IPS-15b (cell line): ENCODE measurements at regions not wholly inside any gene's neighbourhood (a gene's known extent, or its start where the extent isn't known, plus 50 kb on each side); places are given as distances from the start of the nearest gene placed in this dataset.

ENCODE experiments used
- H3K27me3 ChIP-seq: one replicate; pipeline ENCODE4 v1.6.1; 2013; ENCODE audit warnings: low read length; ENCODE audit not compliant: control insufficient read depth, insufficient read depth
- H3K36me3 ChIP-seq: one replicate; pipeline ENCODE4 v1.6.1; 2013; ENCODE audit warnings: low read length; ENCODE audit not compliant: control insufficient read depth, insufficient read depth
- H3K4me1 ChIP-seq: one replicate; pipeline ENCODE4 v1.6.1; 2013; ENCODE audit warnings: mild to moderate bottlenecking, low read length; ENCODE audit not compliant: control insufficient read depth, insufficient read depth
- H3K4me3 ChIP-seq: one replicate; pipeline ENCODE4 v1.5.1; 2013; ENCODE audit warnings: low read depth, low read length
- H3K9ac ChIP-seq: one replicate; pipeline ENCODE4 v1.6.1; 2013; ENCODE audit warnings: low read depth, mild to moderate bottlenecking, low read length
- H3K9me3 ChIP-seq: one replicate; pipeline ENCODE4 v1.6.1; 2013; ENCODE audit warnings: mild to moderate bottlenecking, low read length; ENCODE audit not compliant: control insufficient read depth, insufficient read depth

DNA sequence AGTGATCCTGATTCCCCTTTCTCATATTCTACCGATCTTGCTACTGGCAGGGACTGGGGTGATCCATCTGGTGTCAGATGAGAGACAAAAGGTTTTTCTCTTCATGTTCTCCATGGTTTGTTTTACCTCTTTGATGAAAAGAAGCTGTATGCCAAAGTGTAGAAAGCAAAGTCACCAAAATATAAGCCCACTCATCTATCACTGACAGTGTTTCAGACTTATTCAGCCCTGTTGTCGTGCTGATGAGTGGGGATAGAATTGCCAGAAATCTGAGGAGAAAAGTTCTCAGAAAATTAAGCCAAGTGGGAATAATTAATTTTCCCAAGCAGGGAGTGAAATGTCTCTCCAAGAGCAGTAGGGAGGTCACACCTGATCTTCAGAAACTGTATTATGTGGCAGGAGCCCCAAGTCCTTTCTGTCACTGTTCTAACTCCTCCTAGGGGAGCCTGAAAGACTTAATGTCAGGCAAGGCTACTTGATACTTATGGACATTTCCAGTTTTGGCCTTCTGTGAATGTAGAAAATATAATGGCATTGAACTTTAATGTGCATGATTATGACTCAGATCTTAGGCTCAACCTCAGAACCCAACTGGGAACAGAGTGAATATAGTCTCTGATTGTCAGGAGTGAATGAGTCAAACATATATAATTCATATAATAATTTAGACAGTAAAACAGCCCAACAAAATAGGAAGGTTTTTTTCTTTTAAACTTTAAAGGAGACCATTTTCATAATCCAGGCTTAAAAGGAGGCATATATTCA, 298.1 kb downstream of the ANKRD50 start:
- H3K9ac ChIP-seq = no peak overlapping the region

DNA sequence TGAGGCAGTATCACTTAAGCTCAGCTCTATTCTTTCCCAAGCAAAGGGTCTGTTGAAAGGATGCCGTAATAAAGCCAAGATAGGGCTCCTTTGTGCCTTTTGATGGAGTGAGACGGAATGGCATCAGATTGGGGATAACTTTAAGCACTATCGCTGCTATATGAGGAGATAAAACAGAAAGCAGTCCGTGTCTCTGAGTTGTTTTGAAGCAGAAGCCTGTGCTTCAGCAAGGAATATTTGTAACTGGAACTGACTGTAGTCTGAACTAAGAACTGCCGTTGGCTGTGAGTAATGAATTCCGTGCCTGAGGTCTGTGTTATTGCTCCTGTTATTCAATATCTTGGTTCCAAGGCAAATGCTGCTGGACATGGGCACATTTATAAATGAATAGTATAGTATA, 297.4 kb downstream of the ANKRD50 start:
- H3K9ac ChIP-seq = no peak overlapping the region

More for the DNA sequence above, 298.1 kb downstream of the ANKRD50 start:
- no peaks in the 10 kb centered on the region for H3K27me3 ChIP-seq
- H3K9me3 ChIP-seq = no peaks in the 10 kb centered on the region
- no peaks in the 10 kb centered on the region for H3K4me1 ChIP-seq
- no peaks in the 10 kb centered on the region for H3K36me3 ChIP-seq
- no peak overlapping the region for H3K4me3 ChIP-seq

DNA sequence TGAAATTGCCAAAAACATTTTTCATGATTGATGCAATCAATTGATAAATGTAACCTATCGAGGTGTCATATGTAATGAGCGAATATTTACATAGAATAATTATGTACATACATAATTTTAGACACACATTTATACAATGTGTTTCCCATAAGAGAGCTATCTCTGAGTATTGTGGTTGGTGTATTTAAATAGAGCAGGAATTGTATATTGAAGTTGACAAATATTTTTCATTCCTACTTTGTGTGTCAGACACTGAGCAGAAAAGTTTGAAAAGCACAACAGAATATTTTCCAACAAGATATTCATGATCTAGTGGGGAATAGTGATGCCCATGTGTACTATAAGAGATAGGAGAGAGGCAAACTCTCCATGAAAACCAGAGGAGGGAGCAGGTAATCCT, 295.2 kb downstream of the ANKRD50 start:
- H3K36me3 ChIP-seq = no peaks in the 10 kb centered on the region
- H3K9me3 ChIP-seq = no peaks in the 10 kb centered on the region
- H3K27me3 ChIP-seq = no peaks in the 10 kb centered on the region

More for the DNA sequence above, 297.4 kb downstream of the ANKRD50 start:
- Histone ChIP-seq H3K4me1 (no peaks in the 10 kb centered on the region), H3K27me3 (no peaks in the 10 kb centered on the region), H3K4me3 (no peak overlapping the region), H3K9me3 (no peaks in the 10 kb centered on the region), H3K36me3 (no peaks in the 10 kb centered on the region)

DNA sequence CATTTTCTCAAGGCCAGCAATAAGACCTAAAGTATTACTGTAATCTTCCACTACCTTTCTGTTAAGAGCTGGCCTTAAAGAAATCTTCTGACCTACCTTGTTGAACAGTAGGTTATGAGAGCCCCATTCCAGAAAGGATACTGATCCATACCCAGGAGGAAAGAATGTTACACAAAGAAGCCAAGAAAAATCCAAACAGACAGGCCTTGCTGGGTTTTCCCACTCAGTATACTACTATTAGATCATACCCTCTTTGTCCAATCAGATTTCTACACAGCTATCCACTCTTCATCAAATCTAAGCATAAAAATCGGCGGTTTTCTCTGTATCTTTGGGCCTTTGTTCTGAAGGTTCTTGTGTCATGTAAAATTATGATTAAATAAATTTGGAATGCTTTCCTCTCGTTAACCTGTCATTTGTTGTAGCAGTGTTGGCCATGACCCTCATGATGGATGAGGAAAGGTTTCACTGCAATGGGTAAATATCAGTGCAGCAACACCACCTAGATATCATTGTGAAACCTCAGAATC, 292.3 kb downstream of the ANKRD50 start:
- no peaks in the 10 kb centered on the region for H3K4me1 ChIP-seq
- H3K36me3 ChIP-seq = no peaks in the 10 kb centered on the region
- H3K9ac ChIP-seq = no peak overlapping the region
- H3K27me3 ChIP-seq = no peaks in the 10 kb centered on the region
- no peaks in the 10 kb centered on the region for H3K9me3 ChIP-seq
- no peak overlapping the region for H3K4me3 ChIP-seq

More for the DNA sequence above, 295.2 kb downstream of the ANKRD50 start:
- Histone ChIP-seq H3K4me1 (no peaks in the 10 kb centered on the region), H3K4me3 (no peak overlapping the region), H3K9ac (no peak overlapping the region)

DNA sequence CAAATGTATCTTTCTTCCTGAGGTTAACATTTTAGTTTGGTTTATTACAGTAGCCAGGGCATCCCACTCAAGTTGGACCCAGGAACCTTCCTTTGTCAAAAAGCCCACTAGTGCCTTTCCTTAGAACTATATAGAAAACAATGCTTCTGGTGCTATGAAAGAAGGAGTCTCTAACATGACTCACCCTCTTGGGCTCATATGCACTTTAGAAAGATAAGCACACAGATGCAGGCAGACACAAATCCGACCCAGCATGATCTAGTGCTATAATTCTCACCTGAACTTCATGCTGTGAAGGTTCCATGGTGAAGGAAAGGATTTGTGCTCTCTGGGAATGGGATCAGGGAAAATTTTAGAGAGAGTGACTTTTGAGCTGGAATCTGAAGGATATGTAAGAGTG, 289.4 kb downstream of the ANKRD50 start:
- Histone ChIP-seq H3K4me3 (no peak overlapping the region), H3K9me3 (no peaks in the 10 kb centered on the region), H3K27me3 (no peaks in the 10 kb centered on the region), H3K36me3 (no peaks in the 10 kb centered on the region), H3K9ac (no peak overlapping the region), H3K4me1 (no peaks in the 10 kb centered on the region)

DNA sequence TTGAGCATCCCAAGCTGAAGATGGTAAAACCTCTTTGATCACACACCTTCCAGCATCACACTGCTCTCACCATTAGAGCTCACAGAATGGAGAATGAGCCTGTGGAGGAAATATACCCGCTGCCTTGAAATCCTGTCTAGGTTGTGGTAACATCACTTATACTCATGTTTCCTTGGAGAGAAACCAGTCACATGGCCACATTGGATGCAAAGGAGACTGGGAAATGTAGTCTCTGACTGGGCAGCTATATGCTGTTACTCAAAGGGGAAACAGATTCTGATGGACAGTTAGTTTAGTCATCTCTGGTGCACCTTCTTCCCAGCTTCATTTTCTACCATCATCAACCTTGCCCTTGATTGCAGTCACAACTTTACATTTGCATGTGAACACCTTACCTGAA, 286.3 kb downstream of the ANKRD50 start:
- Histone ChIP-seq H3K4me1 (no peaks in the 10 kb centered on the region), H3K4me3 (no peak overlapping the region), H3K27me3 (no peaks in the 10 kb centered on the region), H3K9me3 (no peaks in the 10 kb centered on the region), H3K36me3 (no peaks in the 10 kb centered on the region), H3K9ac (no peak overlapping the region)

DNA sequence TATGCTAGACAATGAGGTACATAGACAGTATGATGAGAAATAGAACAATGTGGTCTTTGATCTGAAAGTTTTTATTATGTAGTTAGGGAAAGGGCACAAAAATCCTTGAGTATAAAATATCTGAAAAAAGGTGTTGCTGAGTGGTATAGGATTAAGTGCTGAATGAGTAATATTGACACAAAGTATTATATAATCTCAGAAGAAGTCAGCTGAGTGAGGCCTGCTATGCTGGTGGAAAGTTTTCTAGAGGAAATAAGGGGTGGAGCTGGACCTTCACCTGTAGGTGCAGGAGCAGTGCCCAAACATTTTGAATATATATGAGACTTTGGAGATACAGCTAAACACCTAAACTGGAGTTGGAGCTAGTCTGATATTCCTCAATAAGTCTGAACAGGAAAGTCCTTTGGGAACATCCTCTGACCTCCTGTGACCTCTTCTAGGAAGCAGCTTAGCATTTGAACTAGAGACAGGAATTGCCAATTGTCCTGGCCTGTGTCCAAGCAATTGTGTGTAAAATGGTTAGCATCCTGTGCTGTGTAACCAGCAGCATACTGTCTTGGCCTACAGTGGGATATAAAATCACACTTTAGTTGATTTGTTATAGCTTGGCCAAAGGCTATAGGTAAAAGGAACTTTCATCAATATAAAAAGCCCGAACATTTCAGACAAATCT, 285.3 kb downstream of the ANKRD50 start:
- Histone ChIP-seq H3K9ac (no peak overlapping the region), H3K4me3 (no peak overlapping the region), H3K9me3 (no peaks in the 10 kb centered on the region), H3K4me1 (no peaks in the 10 kb centered on the region), H3K36me3 (no peaks in the 10 kb centered on the region), H3K27me3 (no peaks in the 10 kb centered on the region)

DNA sequence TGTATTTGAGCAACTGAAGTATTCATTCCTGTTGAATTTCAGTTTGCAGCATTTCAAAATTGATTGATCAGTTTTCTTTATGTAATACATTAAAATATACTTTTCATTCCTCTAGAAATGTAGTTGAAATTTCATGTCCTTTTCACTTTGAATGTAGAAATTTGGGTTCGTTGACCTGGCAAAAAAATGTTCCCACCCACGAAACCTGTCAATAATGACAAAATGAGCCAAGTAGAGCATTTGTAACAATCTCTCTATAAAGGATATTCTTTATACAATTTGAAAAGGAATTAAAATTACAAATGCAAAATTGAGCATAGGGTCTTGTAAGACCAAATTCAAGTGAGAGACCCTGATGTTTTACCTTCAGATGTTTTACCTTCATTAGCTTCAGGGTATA, 283.9 kb downstream of the ANKRD50 start:
- H3K9ac ChIP-seq = no peak overlapping the region
- no peaks in the 10 kb centered on the region for H3K4me1 ChIP-seq
- H3K36me3 ChIP-seq = no peaks in the 10 kb centered on the region
- no peak overlapping the region for H3K4me3 ChIP-seq
- no peaks in the 10 kb centered on the region for H3K27me3 ChIP-seq
- H3K9me3 ChIP-seq = no peaks in the 10 kb centered on the region

DNA sequence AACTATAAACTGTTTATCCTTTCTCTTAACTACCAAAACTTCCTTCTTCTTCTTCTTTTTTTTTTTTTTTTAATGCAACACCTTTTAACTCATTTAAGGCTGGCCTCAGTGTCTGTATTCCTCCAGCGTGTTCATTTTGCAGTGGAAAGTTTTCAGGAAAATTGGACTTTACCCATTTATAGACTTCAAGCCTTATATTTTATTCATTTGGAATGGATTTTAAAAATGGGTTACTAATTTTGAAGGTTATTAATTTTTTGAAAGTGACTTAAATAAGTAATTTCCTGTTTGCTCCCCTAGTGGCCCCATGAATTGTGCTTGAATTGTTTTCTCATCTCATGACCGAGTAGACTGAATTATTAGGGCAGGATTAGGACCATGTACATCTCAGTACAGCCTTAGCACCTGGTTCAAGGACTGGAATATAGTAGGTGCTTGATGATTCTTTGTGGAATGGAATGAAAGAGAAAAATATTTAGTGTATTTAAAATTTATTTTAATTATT, 282.7 kb downstream of the ANKRD50 start:
- H3K9ac ChIP-seq = no peak overlapping the region
- no peaks in the 10 kb centered on the region for H3K4me1 ChIP-seq
- H3K9me3 ChIP-seq = no peaks in the 10 kb centered on the region
- no peak overlapping the region for H3K4me3 ChIP-seq
- H3K36me3 ChIP-seq = no peaks in the 10 kb centered on the region
- H3K27me3 ChIP-seq = no peaks in the 10 kb centered on the region

DNA sequence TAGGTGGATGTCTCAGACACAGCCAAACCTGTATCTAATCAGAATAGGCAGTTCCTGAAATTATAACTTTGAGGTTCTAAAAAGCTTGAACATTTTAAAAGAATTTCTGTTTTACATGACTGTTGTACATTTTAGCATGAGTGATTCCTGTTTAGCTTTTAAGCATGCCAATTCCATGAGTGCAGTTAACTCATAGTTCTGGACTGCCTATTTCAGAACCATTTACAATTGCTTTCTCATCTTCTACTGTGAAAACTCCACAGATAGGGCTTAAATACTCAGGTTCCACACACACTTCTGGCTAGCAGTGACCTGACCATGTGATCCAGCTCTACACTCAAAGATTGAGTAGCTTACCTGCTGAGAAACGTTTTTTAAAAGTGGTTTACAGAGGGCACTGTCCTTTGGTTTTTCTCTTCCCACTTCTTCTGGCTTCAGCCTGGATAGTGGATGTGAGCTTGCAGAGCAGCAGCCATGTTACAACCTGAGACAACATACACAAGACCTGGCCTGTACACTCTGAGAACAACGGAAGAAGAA, 280.8 kb downstream of the ANKRD50 start:
- H3K4me1 ChIP-seq = no peaks in the 10 kb centered on the region
- no peaks in the 10 kb centered on the region for H3K27me3 ChIP-seq
- H3K9me3 ChIP-seq = no peaks in the 10 kb centered on the region
- no peak overlapping the region for H3K9ac ChIP-seq
- no peaks in the 10 kb centered on the region for H3K36me3 ChIP-seq
- no peak overlapping the region for H3K4me3 ChIP-seq

DNA sequence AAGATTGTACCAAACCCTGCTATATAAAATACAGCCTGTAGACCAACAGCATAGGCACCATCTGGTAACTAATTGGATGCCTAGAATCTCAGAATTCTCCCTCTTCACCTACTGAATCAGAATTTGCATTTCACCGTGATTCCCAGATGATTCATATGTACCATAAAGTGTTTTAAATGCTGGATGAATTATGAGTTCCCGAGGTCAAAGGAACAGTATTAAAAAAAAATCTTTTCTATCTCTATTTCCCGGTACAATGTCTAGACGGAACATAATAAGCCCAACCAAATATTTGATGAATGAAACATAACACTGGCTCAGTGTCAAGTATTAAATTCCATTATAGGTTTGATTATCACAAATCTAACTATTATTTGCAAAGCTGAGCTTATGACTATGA, 280.0 kb downstream of the ANKRD50 start:
- Histone ChIP-seq H3K9me3 (no peaks in the 10 kb centered on the region), H3K9ac (no peak overlapping the region), H3K36me3 (no peaks in the 10 kb centered on the region), H3K4me1 (no peaks in the 10 kb centered on the region), H3K27me3 (no peaks in the 10 kb centered on the region), H3K4me3 (no peak overlapping the region)
